ENCODE measurements at regions not wholly inside any gene's neighbourhood (a gene's known extent, or its start where the extent isn't known, plus 50 kb on each side); places are given as distances from the start of the nearest gene placed in this dataset.

DNA sequence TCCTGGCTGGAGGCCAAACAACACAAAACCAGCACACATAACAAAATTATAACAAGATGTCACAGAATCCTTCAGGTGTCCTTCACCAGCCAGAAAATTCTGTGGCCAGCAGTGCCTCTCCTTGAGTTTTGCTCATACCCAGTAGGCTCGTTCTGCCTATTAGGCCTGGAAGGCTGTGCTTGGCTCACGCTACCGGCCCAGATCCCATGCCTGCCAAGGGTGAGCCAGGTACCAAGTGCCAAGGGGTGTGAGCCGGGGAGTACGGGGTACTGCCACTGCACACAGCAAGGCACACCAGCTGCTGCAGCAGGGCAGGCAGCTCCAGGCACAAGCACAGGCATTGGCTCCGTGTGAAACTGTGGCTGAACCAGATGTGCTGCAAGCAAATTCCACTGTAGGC is 1562.0 kb downstream of the REEP3 start:
- TF ChIP-seq, protein P1, sequence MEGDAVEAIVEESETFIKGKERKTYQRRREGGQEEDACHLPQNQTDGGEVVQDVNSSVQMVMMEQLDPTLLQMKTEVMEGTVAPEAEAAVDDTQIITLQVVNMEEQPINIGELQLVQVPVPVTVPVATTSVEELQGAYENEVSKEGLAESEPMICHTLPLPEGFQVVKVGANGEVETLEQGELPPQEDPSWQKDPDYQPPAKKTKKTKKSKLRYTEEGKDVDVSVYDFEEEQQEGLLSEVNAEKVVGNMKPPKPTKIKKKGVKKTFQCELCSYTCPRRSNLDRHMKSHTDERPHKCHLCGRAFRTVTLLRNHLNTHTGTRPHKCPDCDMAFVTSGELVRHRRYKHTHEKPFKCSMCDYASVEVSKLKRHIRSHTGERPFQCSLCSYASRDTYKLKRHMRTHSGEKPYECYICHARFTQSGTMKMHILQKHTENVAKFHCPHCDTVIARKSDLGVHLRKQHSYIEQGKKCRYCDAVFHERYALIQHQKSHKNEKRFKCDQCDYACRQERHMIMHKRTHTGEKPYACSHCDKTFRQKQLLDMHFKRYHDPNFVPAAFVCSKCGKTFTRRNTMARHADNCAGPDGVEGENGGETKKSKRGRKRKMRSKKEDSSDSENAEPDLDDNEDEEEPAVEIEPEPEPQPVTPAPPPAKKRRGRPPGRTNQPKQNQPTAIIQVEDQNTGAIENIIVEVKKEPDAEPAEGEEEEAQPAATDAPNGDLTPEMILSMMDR (tag by site-specific recombination; IDR thresholded peaks at IDR 0.05) = no peak
- TF ChIP-seq, protein P2, sequence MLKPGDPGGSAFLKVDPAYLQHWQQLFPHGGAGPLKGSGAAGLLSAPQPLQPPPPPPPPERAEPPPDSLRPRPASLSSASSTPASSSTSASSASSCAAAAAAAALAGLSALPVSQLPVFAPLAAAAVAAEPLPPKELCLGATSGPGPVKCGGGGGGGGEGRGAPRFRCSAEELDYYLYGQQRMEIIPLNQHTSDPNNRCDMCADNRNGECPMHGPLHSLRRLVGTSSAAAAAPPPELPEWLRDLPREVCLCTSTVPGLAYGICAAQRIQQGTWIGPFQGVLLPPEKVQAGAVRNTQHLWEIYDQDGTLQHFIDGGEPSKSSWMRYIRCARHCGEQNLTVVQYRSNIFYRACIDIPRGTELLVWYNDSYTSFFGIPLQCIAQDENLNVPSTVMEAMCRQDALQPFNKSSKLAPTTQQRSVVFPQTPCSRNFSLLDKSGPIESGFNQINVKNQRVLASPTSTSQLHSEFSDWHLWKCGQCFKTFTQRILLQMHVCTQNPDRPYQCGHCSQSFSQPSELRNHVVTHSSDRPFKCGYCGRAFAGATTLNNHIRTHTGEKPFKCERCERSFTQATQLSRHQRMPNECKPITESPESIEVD (tag by site-specific recombination; IDR thresholded peaks at IDR 0.05) = no peak
- TF ChIP-seq BCL11A (tag by site-specific recombination; IDR thresholded peaks at IDR 0.05; ENCODE audit: low read depth) (no peak), ZNF670 (tag by site-specific recombination; IDR thresholded peaks at IDR 0.05; ENCODE audit: low read depth) (no peak), ZNF768 (tag by site-specific recombination; IDR thresholded peaks at IDR 0.05) (no peak), OVOL3 (tag by site-specific recombination; IDR thresholded peaks at IDR 0.05) (no peak), ZNF112 (tag by site-specific recombination; IDR thresholded peaks at IDR 0.05) (no peak), ZNF114 (tag by site-specific recombination; IDR thresholded peaks at IDR 0.05) (no peak), ZNF223 (tag by site-specific recombination; IDR thresholded peaks at IDR 0.05) (no peak)
- TF ChIP-seq, protein P3, sequence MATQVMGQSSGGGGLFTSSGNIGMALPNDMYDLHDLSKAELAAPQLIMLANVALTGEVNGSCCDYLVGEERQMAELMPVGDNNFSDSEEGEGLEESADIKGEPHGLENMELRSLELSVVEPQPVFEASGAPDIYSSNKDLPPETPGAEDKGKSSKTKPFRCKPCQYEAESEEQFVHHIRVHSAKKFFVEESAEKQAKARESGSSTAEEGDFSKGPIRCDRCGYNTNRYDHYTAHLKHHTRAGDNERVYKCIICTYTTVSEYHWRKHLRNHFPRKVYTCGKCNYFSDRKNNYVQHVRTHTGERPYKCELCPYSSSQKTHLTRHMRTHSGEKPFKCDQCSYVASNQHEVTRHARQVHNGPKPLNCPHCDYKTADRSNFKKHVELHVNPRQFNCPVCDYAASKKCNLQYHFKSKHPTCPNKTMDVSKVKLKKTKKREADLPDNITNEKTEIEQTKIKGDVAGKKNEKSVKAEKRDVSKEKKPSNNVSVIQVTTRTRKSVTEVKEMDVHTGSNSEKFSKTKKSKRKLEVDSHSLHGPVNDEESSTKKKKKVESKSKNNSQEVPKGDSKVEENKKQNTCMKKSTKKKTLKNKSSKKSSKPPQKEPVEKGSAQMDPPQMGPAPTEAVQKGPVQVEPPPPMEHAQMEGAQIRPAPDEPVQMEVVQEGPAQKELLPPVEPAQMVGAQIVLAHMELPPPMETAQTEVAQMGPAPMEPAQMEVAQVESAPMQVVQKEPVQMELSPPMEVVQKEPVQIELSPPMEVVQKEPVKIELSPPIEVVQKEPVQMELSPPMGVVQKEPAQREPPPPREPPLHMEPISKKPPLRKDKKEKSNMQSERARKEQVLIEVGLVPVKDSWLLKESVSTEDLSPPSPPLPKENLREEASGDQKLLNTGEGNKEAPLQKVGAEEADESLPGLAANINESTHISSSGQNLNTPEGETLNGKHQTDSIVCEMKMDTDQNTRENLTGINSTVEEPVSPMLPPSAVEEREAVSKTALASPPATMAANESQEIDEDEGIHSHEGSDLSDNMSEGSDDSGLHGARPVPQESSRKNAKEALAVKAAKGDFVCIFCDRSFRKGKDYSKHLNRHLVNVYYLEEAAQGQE (tag by site-specific recombination; IDR thresholded peaks at IDR 0.05) = no peak
- TF ChIP-seq, protein P4, sequence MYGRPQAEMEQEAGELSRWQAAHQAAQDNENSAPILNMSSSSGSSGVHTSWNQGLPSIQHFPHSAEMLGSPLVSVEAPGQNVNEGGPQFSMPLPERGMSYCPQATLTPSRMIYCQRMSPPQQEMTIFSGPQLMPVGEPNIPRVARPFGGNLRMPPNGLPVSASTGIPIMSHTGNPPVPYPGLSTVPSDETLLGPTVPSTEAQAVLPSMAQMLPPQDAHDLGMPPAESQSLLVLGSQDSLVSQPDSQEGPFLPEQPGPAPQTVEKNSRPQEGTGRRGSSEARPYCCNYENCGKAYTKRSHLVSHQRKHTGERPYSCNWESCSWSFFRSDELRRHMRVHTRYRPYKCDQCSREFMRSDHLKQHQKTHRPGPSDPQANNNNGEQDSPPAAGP (tag by site-specific recombination; IDR thresholded peaks at IDR 0.05) = no peak
